ENCODE measurements at regions not wholly inside any gene's neighbourhood (a gene's known extent, or its start where the extent isn't known, plus 50 kb on each side); places are given as distances from the start of the nearest gene placed in this dataset.

- TF ChIP-seq CTCF (conservative IDR thresholded peaks at IDR 0.05): no peak
- Mint-ChIP-seq H3K27me3 (ENCODE audit: low read depth) (no peaks in the 10 kb centered on the region), H3K4me1 (peaks cover 6% of the 10 kb centered on the region), H3K4me3 (no peak overlapping the region), H3K9me3 (no peaks in the 10 kb centered on the region), H3K27ac (ENCODE audit: unreplicated experiment) (no peak overlapping the region), H3K36me3 (ENCODE audit: low read depth) (no peaks in the 10 kb centered on the region)
- DNase-seq (ENCODE audit: low read depth, low spot score): no peak
Observed at GRCh38 chr14:42192738-42193653, 586.3 kb downstream of the LRFN5 start.

- no peak for TF ChIP-seq CTCF (conservative IDR thresholded peaks at IDR 0.05)
Observed at GRCh38 chr14:42190744-42191143, 584.1 kb downstream of the LRFN5 start.

GRCh38 chr14:42187846-42188245 is 581.2 kb downstream of the LRFN5 start:
- Mint-ChIP-seq H3K4me1 (peaks cover 3% of the 10 kb centered on the region), H3K9me3 (no peaks in the 10 kb centered on the region), H3K27ac (ENCODE audit: unreplicated experiment) (no peak overlapping the region), H3K27me3 (ENCODE audit: low read depth) (no peaks in the 10 kb centered on the region), H3K4me3 (no peak overlapping the region), H3K36me3 (ENCODE audit: low read depth) (no peaks in the 10 kb centered on the region)
- no peak for DNase-seq (ENCODE audit: low read depth, low spot score)
- no peak for TF ChIP-seq CTCF (conservative IDR thresholded peaks at IDR 0.05)

More at GRCh38 chr14:42190744-42191143, 584.1 kb downstream of the LRFN5 start:
- Mint-ChIP-seq H3K9me3 (no peaks in the 10 kb centered on the region), H3K4me3 (no peak overlapping the region), H3K27me3 (ENCODE audit: low read depth) (no peaks in the 10 kb centered on the region), H3K36me3 (ENCODE audit: low read depth) (no peaks in the 10 kb centered on the region), H3K4me1 (peaks cover 6% of the 10 kb centered on the region), H3K27ac (ENCODE audit: unreplicated experiment) (no peak overlapping the region)
- DNase-seq (ENCODE audit: low read depth, low spot score): no peak

GRCh38 chr14:42185718-42186117 is 579.0 kb downstream of the LRFN5 start:
- H3K4me1 Mint-ChIP-seq: no peaks in the 10 kb centered on the region
- no peak for TF ChIP-seq CTCF (conservative IDR thresholded peaks at IDR 0.05)
- H3K36me3 Mint-ChIP-seq (ENCODE audit: low read depth): peaks cover 3% of the 10 kb centered on the region
- no peak overlapping the region for H3K4me3 Mint-ChIP-seq
- no peaks in the 10 kb centered on the region for H3K27me3 Mint-ChIP-seq (ENCODE audit: low read depth)
- peaks cover 2% of the 10 kb centered on the region for H3K9me3 Mint-ChIP-seq
- H3K27ac Mint-ChIP-seq (ENCODE audit: unreplicated experiment): no peak overlapping the region
- DNase-seq (ENCODE audit: low read depth, low spot score): no peak

GRCh38 chr14:42174357-42174756 is 567.7 kb downstream of the LRFN5 start:
- Mint-ChIP-seq H3K36me3 (ENCODE audit: low read depth) (no peaks in the 10 kb centered on the region), H3K4me3 (no peak overlapping the region), H3K4me1 (no peaks in the 10 kb centered on the region), H3K27me3 (ENCODE audit: low read depth) (no peaks in the 10 kb centered on the region), H3K27ac (ENCODE audit: unreplicated experiment) (no peak overlapping the region), H3K9me3 (peaks cover 9% of the 10 kb centered on the region)
- no peak for TF ChIP-seq CTCF (conservative IDR thresholded peaks at IDR 0.05)
- DNase-seq (ENCODE audit: low read depth, low spot score): no peak

All from neural crest cell (in vitro differentiated cells).